GM18868 (cell line): ENCODE measurements at regions not wholly inside any gene's neighbourhood (a gene's known extent, or its start where the extent isn't known, plus 50 kb on each side); places are given as distances from the start of the nearest gene placed in this dataset.
"Not testable (repeated sequence)": the region's sequence is repeated elsewhere in the genome, so short reads cannot be mapped to it uniquely, and the experiment has no call there.

Experiments
- ATAC-seq: cut with Tn5 transposase; IDR thresholded peaks from one replicate; pipeline ENCODE4 v1.9.1; 2021; ENCODE audit warnings: mild to moderate bottlenecking, moderate library complexity; ENCODE audit not compliant: unreplicated experiment

- no peak for ATAC-seq
Measured at GRCh38 chr5:63230754-63231153, 652.1 kb downstream of the LRRC70 start.

- no peak for ATAC-seq
Measured at GRCh38 chr5:63228154-63228553, 649.5 kb downstream of the LRRC70 start.

GRCh38 chr5:63220244-63220643 lies 641.6 kb downstream of the LRRC70 start:
- no peak for ATAC-seq

GRCh38 chr5:63217422-63217821 lies 638.8 kb downstream of the LRRC70 start:
- no peak for ATAC-seq

DNA sequence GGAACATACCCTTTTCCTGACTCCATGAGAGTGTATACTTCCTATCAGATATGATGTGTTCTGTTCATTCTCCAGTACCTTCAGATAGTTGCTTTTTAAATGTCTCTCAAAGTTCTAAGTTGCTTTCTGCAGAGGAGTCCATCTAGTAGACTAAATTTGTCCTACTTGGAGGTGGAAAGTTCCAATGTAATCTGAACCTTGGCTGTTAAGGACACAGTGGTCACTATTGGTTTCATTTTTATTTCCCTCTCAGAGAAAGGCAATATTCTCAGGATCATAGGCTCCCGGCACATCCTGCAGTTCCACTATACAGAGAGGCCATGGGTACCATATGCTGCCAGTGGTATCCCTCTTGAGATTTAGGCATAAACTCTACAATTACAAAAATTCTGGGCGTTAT lies 634.6 kb downstream of the LRRC70 start:
- no peak for ATAC-seq

DNA sequence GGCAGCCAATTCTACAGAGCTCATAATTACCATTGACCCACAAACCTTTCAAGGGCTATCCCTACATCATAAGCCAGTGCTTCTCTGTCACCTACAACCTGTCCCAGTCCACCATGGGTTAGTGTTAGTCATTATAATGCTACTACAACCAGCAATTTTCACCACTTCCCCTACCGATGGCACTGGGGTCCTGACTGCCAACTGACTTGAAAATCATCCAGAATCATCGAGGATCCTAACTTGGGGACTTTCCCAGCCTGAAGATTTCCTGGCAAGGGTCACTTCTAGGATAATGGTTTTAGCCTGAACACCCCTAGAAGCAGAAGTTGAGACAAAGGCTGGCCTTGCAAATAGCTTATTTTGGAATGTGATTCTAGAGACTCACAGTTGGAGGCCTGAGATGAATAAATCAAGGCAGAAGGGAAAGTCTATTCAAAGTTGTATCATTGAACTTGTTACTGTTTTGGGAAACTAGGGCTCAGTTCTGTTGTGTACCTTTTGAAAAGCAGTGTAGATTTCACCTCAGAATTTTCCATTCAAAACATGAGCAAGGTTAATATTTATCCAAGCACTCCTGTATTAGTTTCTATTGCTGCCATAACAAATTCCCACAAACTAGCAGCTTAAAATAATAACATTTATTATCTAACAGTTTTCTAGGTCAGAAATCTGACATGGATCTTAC lies 633.0 kb downstream of the LRRC70 start:
- ATAC-seq, result no peak

- no peak for ATAC-seq
Measured at GRCh38 chr5:63205976-63206375, 627.4 kb downstream of the LRRC70 start.

DNA sequence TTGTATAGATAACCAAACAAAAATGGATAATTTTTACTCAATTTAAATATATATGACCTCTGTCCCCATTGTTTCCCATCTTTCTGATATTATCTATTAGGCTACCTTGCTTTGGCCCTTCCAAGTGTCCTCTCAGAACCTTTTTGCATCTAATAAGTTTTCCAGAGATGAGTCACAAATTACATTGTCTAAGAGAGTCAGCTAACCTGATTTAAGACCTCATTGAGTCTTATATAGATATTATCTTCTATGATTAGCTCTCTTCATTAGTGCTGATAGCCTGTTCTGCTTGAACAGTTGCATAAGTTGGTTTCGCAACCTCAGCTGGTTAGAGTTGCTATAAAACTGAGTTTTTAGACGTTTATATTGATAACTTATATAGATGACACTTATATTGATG lies 623.1 kb downstream of the LRRC70 start:
- no peak for ATAC-seq

DNA sequence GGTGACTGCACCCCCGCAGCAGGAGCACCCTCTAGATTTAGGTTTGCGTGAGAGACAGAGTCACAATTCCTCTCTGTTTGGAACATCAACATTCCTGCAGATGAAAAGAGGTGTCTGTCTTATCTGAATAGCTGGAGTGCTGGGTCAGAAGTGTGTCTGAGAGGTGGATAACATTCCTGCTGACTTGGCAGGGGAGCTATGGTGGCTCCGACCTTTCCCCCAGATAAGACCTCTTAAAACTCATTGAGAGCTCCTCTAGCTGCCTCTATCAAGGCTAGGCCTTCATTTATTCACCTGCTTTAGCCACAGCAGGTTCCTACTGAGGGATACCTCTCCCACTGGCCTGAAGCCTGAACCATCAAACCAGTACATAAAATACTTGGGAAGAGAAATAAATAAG lies 615.5 kb downstream of the LRRC70 start:
- no peak for ATAC-seq

GRCh38 chr5:63180190-63180589 lies 601.6 kb downstream of the LRRC70 start:
- ATAC-seq, result not testable (repeated sequence)

GRCh38 chr5:63175850-63176249 lies 597.2 kb downstream of the LRRC70 start:
- no peak for ATAC-seq

GRCh38 chr5:63170486-63170885 lies 591.9 kb downstream of the LRRC70 start:
- ATAC-seq, result no peak

DNA sequence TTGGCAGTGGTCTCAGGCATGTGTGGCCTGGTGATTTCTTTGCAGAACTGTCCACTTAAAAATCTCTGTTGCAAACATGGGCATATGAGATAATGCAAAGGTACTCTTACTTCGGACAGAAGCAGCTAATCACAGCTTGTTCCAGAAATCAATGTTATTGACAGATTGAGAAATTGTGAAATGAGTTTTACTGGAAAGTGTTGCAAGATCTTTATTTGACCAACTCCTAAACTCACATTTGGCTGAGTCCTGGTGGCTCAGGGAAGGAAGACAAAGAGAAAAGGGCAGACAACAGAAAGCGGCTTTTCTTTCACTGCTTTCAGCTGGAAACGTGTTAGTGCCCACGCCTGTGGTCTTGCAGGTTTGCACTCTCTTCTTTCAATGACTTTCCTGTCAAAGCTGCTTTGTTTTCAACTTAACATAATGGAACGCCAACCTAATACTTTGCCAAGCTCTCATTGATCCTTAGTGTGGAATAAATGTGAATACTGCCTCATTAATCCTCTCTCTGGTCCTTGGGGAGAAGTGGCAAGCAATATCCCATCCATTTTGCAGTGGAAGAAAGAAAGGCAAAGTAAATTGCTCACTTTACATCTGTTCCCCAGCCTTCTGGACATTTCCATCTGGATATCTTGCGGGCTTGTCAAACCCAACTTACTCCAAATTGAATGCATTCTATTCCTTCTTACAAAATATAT lies 586.4 kb downstream of the LRRC70 start:
- ATAC-seq, result no peak

DNA sequence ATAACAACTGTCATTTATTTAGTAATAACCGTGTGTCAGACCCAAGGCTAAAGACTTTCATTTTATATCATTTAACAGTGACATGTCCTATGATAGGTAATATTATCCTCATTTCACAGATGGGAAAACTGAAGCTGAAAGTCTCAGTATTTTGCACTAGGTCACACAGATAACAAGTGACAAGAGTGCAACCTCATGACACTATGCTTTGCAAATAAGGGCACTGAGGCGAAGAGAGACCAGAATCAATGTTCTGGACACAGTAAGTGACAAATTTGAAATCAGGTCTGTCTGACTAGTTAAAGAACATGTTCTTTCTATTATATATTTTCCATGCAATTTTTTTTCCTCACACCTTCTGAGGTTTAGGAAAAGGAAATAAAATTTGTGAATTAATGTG lies 585.7 kb downstream of the LRRC70 start:
- ATAC-seq, result no peak

DNA sequence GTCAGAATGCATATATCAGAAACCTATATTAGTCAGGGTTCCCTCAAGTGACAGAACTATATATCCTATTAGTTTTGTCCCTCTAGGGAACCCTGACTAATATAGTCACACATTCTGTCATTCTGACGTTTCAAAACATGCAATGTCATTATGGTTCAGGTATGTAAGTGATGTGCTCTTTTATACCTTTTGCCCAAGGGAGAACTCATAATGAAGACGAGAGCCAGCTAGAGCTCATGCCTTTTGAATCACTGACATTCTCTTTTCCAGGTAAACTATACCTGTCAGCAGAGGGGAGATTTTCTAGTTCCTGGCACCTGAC lies 576.7 kb downstream of the LRRC70 start:
- no peak for ATAC-seq

DNA sequence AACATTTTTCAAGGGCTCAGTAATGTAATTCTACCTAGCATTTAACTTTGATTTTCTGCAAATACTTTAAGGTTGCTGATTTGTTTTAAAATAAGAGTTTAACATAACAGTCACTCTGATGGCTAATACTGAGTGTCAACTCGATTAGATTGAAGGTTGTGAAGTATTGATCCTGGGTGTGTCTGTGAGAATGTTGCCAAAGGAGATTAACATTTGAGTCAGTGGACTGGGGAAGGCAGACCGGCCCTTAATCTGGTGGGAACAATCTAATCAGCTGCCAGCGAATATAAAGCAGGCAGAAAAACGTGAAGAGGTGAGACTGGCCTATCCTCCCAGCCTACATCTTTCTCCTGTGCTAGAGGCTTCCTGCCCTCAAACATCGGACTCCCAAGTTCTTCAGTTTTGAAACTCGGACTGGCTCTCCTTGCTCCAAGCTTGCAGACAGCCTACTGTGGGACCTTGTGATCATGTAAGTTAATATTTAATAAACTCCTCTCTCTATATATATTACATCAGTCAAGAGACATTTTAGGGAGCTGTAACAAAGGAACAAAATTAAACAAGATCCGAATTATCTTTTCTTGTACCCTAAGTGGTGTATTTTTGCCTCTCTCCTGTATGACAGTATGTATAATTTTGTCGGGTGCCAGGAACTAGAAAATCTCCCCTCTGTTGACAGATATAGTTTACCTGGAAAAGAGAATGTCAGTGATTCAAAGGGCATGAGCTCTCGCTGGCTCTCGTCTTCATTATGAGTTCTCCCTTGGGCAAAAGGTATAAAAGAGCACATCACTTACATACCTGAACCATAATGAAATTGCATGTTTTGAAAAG lies 576.1 kb downstream of the LRRC70 start:
- no peak for ATAC-seq

DNA sequence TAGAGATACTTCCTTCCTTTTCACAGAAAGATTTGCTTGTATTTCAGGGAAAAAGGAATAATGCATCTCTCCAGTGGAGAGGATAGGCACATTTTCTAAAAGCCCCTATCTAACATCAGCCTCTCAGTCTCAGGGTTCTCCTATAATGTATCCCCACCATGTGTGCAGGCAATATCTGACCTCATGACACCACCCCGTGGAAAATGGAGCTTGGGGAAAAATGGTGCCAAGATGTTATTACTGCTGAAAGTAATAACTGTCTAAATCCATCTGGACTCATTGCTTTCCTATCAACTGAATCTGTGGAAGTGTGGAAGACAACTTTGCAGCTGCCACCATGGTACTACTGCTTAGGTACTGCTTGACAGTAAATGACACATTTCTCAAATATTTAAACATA lies 574.3 kb downstream of the LRRC70 start:
- no peak for ATAC-seq

DNA sequence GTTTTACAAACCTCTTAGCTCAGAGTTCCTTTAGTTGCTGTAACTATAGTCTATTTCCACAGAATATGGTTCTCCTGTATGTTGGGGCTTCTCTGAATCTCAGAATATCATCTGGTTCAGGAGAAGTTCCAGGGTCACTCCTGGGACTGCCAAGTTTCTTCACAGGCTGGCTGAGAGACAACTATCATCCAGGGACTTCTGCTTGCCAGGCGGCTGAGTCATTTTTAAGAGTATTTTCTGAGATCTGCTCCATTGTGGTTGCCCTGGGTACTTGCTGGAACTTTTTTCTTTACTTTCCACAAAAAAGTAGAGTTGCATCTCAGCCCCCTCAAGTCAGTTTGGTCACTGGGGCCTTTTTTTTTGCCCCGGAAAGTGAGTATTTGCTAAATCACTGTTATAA lies 566.5 kb downstream of the LRRC70 start:
- no peak for ATAC-seq

GRCh38 chr5:63141591-63141990 lies 563.0 kb downstream of the LRRC70 start:
- ATAC-seq, result no peak

- no peak for ATAC-seq
Measured at GRCh38 chr5:63135291-63135690, 556.7 kb downstream of the LRRC70 start.

DNA sequence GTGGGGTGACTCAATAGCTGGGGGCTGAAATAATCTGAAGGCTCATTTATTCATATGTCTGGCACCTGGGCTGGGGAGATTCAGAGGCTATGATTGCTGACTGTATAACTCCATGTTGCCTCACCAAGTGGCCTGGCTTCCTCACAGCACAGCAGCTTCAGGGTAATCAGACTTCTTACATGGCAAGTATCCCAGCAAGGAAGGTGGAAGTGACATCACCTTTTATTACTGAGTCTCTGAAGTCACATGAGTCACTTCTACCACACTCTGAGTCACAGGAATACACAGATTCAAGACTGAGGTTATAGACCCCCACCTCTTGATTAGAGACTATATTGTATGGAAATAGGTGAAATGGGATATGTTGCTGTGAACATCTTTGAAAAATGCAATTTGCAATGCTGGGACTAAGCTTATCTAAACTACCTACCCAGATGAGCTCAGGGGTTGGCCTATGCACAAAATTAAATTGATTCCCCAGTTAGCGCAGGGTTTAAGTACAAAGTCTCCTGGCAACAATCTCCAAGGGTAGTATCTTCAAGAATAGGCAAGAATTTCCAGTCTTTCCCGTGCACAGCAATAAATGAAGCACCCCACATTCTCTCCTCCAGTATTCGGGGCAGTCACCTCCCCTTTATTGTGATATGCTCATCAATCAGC lies 553.1 kb downstream of the LRRC70 start:
- no peak for ATAC-seq
